Stomach (tissue), 4 donors: ENCODE measurements at regions not wholly inside any gene's neighbourhood (a gene's known extent, or its start where the extent isn't known, plus 50 kb on each side); places are given as distances from the start of the nearest gene placed in this dataset.

Experiments
- CTCF ChIP-seq, 7 experiments: fragments of 450-650 bp in 4 of 7; fragments of 200-600 bp in 3 of 7; sonication (generic) in 3 of 7; IDR thresholded peaks; one replicate each; pipeline ENCODE4 v1.5.1; 2016 to 2019; ENCODE audit warnings: antibody characterized with exemption in 7 of 7, control low read depth in 2 of 7, mild to moderate bottlenecking in 1 of 7
- POLR2AphosphoS5 ChIP-seq, 3 donors: sonication (generic); formaldehyde crosslinking; IDR thresholded peaks; one replicate each; pipeline ENCODE4 v1.6.1; 2016; ENCODE audit warnings: antibody characterized with exemption in 3 of 3

- TF ChIP-seq POLR2AphosphoS5 (IDR thresholded peaks at IDR 0.05) = no peak
- no peak for TF ChIP-seq CTCF (IDR thresholded peaks at IDR 0.05)
These were observed 130.5 kb upstream of the CRY1 start for GRCh38 chr12:107223821-107224220.
